GM12864 (cell line): ENCODE measurements at regions not wholly inside any gene's neighbourhood (a gene's known extent, or its start where the extent isn't known, plus 50 kb on each side); places are given as distances from the start of the nearest gene placed in this dataset.

ENCODE experiments used
- DNase-seq: peaks from one replicate; pipeline ENCODE4 v3.0.0-alpha.2; 2011; ENCODE audit warnings: low read depth
- H3K4me3 ChIP-seq: 2 replicates; pipeline ENCODE4 v1.5.1; 2011; ENCODE audit warnings: mild to moderate bottlenecking, low read depth, low read length, control low read depth
- CTCF ChIP-seq: IDR thresholded peaks from 2 replicates; pipeline ENCODE4 v1.5.1; 2011; ENCODE audit warnings: low read depth, mild to moderate bottlenecking, moderate library complexity, low read length, control low read depth, inconsistent platforms; ENCODE audit errors: missing control alignments

- no peak for TF ChIP-seq CTCF
- no peak for DNase-seq
- no peak overlapping the region for H3K4me3 ChIP-seq
Measured at GRCh38 chr14:71483154-71483553, 449.1 kb upstream of the RGS6 start.

GRCh38 chr14:71485833-71486232 is 446.4 kb upstream of the RGS6 start:
- DNase-seq, result no peak
- no peak for TF ChIP-seq CTCF
- no peak overlapping the region for H3K4me3 ChIP-seq

- no peak for TF ChIP-seq CTCF
- H3K4me3 ChIP-seq, result no peak overlapping the region
- DNase-seq, result no peak
Measured at GRCh38 chr14:71486279-71486678, 445.9 kb upstream of the RGS6 start.

GRCh38 chr14:71487449-71487848 is 444.8 kb upstream of the RGS6 start:
- no peak for DNase-seq
- H3K4me3 ChIP-seq, result no peak overlapping the region
- TF ChIP-seq CTCF, result no peak

GRCh38 chr14:71487941-71488340 is 444.3 kb upstream of the RGS6 start:
- no peak overlapping the region for H3K4me3 ChIP-seq
- DNase-seq, result no peak
- no peak for TF ChIP-seq CTCF

GRCh38 chr14:71488703-71489191 is 443.5 kb upstream of the RGS6 start:
- no peak overlapping the region for H3K4me3 ChIP-seq
- TF ChIP-seq CTCF, result no peak
- no peak for DNase-seq

- no peak for DNase-seq
- H3K4me3 ChIP-seq, result no peak overlapping the region
- no peak for TF ChIP-seq CTCF
Measured at GRCh38 chr14:71489742-71490141, 442.5 kb upstream of the RGS6 start.
